Right forelimb (tissue), 1 donor: ENCODE measurements at regions not wholly inside any gene's neighbourhood (a gene's known extent, or its start where the extent isn't known, plus 50 kb on each side); places are given as distances from the start of the nearest gene placed in this dataset.

Source experiments
- DNase-seq: peaks from one replicate; pipeline ENCODE4 v3.0.0-alpha.2; 2018

DNA sequence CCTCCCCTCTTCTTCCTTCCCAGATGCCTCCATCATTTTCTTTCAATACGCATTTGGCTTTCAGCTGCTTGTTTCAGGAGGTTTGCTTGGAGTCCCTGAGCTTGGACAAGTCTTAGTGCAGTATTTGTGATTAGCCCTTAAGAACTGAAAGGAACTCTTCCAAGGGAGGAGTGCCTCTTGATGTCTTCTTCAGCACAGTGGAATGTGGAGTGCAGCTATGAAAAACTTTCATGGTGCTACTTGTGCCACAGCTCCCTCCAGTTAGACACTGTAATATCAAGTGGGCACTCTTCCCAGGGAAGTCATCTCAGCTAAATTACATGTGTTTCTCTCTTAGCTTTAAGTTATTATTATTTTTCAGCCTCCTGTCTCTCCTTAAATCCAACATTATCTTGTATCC, 173.1 kb downstream of the NECTIN3 start:
- no peak for DNase-seq

DNA sequence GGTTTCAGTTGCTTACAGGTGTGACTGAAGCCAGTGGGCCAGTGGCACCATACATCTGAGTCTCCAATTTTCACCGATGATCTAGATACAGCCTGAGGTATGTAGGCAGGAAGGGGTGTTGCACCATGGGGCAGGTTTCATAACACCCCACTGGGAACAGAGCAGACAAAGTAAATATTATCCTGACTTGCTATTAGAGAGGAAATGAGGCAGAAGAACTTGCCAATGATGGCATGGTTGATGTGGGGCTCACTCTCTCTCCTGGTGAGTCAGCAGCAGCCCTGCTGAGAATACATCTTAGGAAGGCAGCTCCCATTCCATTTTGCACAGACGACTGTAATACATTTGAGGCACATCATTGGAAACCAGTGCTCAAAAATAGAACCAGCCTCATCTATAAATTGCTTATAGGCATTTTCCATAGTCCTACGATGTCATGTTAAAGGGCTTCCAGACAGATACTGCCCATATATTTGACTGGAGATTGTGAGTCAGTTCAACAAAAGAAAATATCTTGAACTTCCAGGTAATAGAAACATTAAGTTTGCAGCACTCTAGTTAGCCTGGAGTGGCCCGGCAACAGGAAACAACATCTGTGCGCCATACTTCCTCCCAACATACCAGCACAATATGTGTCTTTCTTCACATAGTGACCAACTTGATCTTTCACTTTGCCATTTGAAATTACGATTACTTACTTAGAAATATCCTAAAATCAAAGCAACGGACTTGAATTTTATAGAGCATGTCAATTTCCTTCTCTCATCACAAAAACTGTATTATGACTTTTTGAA, 175.5 kb downstream of the NECTIN3 start:
- DNase-seq: no peak

DNA sequence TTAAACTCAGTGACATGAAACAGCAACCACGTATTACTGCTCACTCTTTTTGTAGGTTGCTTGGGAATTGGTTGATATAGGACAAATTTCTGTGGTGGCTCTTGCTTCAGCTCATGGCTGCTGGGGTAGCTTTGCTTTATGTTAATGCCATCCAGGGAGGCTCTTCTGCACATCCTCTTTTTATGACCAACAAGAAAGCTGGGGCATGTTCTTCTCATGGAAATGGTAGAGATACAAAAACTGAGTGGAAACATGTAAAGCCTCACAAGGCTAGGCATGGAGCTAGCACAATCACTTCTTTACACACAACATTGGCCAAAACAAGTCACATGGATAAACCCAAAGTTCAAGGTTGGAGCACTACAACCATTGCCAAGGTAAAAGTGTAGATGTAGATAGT, 176.8 kb downstream of the NECTIN3 start:
- DNase-seq: no peak

DNA sequence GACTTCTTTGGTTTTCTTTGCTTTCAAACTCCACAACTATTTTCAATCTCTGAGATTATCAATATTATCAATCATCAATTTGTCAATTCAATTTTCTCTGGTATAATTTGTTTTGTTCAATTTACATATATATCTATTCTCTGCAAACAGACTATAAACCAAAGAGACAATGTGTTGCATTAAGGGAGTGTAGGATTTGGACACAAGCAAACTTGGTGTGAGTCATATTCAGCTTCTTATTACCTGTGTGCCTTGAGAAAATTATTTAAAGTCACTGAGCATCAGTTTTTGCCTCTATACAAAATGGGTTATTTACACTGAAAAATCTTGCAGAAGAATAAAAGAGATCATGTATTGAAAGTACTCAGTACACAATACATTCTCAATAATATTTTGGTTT, 177.8 kb downstream of the NECTIN3 start:
- no peak for DNase-seq

DNA sequence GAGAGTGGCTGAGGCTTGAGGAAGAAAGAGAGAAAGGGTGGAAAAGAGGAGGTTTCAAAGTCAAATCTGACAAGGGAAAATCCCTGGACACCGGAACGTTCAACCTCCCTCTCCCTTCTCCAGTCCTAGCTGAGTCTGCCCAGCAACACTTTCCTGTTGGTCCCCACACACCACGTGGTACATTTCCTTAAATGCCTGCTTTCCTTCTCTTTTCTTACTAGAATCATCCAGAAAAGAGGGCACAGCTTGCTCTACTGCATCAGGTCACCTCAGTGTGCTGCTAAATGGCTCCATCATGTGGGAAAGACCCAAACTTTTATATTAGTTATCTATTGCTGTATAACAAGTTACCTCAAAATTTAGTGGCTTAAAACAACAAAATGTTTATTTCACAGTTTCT, 181.2 kb downstream of the NECTIN3 start:
- no peak for DNase-seq

DNA sequence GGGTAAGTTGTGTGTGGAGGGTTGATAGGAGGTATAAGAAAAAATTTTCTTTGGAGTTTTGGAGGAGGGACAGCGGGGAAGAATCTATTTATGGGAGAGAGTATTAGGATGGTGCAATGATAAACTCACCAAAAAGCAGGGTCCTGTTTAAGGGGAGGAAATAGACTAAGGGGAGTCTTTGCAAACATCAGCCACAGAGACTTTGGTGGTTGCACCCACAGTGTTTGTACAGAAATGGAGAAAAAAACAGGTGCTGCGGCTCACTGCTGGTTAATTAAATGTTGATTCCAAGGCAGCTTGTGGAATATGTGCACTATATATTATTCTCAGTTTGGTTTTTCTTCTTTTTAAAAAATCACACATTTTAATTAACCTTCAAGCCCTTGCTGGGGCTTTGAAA, 182.1 kb downstream of the NECTIN3 start:
- no peak for DNase-seq

DNA sequence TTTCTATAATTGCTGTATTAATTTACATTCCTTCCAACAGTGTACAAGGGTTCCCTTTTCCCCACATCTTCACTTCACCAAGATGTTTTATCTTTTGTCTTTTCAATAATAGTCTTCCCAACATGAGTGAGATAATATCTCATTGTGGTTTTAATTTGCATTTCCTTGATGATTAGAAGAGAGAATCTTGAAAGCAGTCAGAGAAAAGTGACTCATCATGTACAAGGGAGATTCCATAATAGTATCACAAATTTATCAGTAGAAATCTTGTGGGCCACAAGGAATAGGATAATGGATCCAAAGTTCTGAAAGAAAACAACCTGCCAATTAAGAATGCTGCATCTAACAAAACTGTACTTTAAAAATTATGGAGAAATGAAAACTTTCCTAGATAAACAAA, 189.3 kb downstream of the NECTIN3 start:
- DNase-seq: no peak

DNA sequence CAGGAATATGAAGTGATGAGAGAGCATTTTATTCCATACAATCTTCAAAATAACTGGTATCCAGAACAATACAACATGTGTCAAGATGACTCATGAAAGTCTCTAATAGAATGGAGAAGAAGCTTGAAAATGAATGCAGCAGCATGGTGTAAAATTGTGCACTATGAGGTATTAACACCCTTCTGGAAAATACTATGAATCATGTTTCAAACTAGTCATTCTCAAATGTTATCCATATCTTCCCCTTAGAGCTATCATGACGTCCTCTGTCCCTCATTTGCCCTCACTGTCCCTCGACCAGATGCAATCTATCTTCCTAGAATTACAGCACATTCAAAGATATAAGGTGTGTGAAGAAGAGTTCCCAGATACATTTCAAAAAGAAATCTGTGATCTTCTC, 198.2 kb downstream of the NECTIN3 start:
- DNase-seq: no peak

DNA sequence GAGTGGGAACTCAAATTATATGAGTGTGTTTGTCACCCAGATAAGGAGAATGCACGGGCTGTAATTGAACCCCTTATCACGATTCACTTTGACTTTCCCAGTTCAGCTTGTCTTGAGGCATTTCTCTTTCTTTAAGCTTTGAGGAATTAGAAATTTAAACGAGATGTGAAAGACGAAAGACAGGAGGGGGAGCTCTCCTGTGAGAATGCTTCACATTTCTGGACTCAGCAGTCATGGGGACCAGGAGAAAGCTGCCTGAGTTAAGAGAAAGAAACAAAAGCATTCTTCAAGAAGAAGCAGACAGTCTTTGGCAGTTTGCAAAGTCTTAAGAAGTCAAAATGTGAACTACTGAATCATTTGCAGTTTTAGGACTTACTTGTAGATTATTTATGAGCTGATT, 205.6 kb downstream of the NECTIN3 start:
- DNase-seq: no peak

DNA sequence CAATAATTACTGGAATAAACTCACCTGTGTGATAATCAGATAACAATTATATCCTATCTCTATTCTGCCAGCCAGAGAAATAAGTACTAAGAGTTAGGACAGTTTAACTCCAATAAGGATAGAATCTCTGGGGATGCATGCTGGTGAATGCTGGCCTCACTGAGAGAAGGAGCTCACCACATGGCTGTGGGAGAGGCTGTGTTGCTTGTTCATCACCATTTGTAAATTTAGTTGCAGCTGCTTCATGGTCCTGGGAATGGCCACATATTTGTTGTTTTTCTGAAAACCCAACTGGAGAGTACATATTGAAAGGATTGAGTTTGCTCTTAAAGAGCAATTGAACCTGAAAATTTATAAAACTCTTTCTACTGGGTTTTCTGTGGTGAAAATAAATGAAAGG, 207.3 kb downstream of the NECTIN3 start:
- no peak for DNase-seq

DNA sequence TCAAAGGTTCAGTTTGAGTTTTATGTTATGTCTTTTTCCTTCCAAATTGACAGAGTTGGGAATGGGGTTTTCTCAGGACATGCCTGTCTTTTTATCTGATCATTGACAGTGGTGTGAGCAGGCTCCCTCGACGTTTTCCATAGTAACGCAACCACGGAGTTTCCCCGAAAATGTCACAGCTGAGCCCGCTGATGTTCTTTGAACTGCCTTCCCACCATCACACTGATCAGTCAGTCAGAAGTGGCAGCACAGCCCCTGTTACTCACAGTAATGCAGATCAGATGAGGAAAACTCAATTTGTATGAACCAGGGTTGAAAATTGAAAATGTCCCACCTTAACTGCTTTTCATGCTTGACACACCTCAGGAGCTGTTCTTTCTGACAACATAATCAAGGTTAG, 210.4 kb downstream of the NECTIN3 start:
- DNase-seq: no peak

DNA sequence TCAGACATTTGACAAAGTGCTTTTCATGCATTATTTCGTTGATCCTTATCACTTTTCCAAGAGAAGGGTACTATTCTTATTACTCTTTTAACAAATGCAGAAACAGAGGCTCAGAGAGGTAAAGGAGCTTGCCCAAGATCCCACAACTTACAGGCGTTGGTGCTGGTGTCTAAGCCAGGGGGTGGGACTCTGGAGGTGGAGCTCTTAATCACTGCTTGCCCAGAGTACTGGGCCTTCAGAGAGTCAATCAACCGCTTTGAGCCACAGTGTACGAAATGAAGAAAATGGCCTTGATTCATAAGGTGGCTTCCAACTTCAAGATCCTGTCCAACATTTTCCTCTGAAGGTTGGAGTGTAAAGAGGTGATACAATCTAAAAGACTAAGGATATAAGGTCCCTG, 211.5 kb downstream of the NECTIN3 start:
- DNase-seq: no peak

DNA sequence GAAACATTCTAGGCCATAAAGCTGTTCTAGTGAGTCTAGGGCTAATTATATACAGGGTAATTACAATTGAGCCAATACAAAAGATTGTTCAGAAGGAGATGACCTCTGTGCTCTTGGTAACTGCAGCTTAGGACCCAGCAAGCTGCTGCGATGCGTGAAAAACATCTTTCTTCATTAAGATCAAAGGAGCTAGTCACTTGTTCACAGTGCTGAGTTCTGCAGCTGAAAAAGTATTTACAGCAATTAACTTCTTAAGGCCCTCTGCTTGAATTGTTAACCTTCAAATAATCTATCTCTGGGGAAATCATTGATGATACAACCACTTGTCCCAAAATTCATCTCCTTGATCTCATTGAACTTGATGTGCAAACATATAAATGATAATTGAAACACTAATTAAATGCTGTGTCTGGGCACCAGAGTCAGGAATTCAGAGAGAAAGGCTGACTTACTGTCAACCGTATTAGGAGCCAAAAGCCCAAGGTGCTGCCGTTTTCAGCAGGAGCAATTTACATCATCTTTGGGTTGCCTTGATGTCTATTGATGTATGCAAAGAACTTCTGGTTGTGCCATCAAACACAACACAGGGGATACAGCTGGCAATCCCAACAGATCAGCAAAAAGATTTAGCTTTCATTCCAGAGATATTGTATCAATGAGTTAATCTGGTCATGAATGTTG, 213.0 kb downstream of the NECTIN3 start:
- DNase-seq: no peak

DNA sequence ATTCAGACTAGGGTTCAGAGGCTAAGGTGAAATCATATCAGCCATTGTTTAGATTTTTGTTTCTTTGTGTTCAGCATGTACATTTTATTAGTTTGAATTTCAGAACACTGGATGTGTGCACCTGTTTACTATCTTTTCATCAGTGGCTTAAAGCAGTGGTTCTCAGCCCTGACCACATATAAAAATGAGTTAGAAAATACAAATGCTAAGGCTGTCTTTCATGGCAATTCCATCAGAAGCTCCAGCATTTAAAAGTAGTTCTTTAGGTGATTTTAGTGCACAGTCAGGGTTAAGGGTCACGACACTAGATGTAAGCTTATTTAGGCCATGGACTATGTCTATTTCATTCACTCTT, 213.5 kb downstream of the NECTIN3 start:
- no peak for DNase-seq

DNA sequence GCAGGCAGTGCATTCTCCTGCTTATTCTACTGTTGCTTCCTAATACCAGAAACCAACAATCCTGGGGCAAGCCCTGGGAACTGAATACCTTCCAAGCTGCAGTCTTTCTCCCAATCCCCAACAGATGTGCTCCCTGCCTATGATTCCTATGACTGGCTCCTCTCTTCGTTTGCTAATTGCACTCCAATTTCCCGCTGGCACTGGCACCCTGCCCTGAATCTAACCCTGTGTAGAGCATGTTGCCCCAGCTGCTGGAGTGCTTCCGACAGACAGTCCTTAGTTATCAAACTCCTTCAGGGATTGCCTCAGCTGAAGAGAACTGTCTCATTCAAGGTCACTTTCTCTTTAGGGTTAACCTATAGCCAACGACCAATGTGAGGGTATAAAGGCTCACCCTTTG, 214.1 kb downstream of the NECTIN3 start:
- DNase-seq: peak; percentile 59

DNA sequence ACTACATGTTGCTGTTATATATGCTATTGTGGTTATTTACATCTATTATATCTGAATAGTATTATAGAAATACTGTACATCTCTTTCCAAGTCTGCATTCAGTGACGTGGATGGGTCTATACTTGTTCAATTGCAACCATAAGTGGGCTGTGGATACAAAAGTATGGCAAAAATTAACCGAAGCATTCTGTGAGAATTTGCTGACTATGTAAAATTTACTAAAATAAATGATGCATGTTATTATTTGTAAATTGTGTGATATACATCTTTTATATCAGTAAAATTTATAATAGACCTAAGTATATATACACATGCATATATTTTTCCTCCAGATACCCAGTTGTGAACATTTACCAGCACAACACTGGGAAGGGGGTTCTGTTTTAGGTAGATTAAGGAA, 215.1 kb downstream of the NECTIN3 start:
- no peak for DNase-seq

DNA sequence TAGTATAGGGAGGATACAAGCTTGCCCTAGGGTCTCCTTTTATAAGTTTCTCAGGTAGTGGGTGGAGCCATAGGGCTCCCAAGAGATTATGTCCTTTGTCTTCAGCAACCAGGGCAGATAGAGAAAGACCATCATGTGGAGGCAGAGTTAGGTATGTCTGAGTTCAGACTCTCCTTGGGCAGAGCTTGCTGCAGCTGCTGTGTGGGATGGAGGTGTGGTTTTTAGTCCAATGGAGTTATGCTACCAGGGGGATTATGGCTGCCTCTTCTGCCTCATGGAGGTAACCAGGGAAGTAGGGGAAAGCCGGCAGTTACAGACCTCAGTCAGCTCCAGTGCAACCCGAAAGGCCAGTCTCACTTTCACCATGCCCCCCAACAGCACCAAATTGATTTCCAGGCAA, 220.5 kb downstream of the NECTIN3 start:
- no peak for DNase-seq

DNA sequence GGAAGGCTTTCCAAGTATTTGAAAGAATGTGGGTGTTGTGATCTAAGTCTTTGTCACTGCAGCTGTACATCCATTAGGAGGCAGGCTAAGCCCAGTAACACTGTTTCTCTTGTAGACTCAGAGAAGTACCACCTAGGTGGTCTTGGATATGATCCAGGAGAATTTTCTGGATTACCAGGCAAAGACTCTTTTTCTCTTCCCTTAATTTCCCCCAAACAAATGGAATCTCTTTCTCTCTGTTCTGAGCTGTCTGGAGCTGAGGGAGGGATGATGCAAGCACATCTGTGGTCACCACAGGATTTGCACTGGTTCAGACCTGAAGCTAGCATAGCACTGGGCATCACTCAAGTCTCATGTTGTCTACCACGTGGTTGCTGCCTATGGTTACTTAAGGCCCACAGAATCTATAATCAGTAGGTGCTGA, 227.6 kb downstream of the NECTIN3 start:
- no peak for DNase-seq

DNA sequence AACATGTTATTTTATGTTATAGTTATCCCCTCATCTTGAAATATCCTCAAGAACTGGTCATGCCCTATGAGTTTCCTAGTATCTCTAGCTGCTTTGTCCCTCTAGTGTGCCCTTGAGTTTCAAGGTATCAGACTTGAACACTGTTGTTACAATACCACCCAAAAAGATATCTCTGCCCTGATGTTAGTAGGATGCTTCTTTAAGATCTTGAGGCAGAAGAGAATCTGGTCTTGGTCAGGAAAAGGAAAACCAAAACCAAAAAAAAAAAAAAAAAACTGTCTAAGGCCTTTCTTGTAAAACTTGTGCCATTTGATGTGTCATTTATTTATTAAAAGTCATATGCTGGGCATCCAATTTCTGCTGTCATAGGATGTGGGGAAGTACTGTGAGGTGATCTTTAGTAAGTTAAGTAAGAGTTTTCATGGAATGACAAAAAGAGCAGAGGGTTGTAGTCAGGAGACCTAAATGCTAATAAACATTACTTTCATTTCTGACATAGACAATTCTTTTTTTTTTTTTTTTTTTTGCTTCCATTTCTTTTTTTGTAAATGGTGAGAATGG, 229.7 kb downstream of the NECTIN3 start:
- no peak for DNase-seq

DNA sequence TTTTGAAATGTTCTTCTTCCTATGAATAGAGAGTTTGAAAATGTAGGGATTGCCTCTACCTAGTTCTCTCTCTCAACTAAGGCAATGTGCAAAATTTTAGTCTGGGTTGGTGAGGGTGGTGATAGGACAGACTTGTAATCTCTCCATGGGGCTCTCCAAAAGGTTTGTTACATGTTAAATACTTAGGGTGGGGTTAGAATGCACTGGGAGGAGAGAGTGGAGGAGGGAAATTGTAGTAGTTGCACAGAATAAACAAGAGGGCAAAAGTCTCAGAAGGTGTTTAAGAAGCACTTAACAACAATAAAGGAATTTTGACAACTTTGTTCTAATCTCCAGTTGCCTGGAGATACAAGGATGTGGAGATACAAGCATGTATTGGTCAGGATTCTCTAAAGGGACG, 230.4 kb downstream of the NECTIN3 start:
- no peak for DNase-seq

DNA sequence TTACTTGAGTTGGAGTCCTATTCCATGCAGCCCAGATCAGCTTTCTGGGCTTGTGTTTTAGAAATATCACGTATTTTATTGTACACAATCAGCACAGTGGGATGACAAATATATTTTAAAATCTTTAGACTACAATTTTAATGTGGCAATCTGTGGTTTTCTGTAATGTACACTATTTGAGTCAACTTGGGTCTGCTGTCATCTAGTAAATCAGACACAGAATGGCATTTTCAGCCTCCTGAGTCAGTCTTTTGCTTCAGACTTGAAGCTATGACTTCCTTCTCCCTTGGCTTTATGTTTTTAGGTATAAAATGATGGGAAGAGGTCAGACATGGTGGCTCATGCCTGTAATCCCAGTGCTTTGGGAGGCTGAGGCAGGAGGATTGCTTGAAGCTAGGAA, 232.1 kb downstream of the NECTIN3 start:
- no peak for DNase-seq

DNA sequence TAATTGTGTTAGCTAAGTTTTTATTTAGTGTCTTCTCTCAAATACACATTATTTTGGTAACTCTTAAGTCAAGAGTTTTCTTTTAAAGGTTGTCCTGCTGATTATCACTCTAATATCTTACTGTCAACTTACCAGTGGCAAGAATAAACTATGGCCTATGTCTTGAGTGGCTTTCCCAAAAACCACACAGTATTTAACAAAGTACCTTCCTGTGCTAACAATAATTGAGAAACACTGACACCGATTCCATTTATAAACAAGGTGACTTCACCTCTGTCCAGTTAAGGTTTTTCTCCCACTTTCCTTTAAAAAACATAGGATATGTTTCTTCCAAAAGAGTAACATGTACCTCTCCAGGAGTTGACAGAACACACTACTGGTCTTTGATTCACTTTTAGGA, 234.3 kb upstream of the CD96 start:
- DNase-seq: no peak

DNA sequence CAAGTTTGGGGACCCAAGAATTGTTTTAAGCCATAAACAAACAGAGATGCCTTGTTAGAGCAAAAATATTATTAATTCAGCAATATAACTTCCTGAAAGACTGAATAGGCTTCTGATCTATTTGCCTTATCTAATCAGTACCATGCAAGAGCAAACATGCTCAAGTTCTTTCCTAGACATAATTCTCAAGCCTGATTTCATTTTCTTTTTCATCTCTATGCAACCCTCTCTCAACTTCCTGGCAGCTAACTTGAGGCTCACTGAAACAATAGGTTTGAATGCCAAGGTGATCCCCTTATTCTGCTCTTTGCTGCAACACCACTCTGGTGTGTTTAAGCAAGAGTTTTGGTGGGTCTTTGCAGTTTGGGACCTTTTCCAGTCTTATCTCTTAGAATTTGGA, 230.9 kb upstream of the CD96 start:
- DNase-seq: no peak

DNA sequence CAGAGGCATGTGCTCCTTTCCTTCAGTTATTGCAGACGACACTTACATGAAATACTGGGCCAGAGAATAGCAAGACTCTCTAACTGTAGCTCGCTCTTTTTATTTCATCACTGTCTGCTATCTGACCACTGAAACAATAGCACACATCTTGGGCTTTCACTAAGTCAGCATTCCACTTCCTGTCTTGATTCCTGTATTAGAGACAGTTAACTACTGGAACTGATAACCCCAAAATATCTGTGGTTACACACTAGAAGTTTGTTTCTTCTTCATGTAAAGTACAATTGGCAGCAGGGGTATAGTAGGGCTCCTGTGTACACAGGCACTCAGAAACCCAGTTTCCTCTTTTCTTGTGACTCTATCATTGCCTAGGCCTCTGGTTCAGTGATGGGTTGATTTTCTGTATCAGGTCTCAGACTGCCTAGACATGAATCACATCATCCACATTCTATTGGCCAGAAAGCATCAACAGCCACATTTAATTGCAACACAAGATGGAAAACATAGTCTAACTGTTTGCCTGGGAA, 230.2 kb upstream of the CD96 start:
- DNase-seq: no peak
